HG02678 (cell line): ENCODE measurements at regions not wholly inside any gene's neighbourhood (a gene's known extent, or its start where the extent isn't known, plus 50 kb on each side); places are given as distances from the start of the nearest gene placed in this dataset.

Source experiments
- ATAC-seq: cut with Tn5 transposase; IDR thresholded peaks from one replicate; pipeline ENCODE4 v1.9.1; 2021; ENCODE audit warnings: mild to moderate bottlenecking, moderate library complexity; ENCODE audit not compliant: unreplicated experiment

DNA sequence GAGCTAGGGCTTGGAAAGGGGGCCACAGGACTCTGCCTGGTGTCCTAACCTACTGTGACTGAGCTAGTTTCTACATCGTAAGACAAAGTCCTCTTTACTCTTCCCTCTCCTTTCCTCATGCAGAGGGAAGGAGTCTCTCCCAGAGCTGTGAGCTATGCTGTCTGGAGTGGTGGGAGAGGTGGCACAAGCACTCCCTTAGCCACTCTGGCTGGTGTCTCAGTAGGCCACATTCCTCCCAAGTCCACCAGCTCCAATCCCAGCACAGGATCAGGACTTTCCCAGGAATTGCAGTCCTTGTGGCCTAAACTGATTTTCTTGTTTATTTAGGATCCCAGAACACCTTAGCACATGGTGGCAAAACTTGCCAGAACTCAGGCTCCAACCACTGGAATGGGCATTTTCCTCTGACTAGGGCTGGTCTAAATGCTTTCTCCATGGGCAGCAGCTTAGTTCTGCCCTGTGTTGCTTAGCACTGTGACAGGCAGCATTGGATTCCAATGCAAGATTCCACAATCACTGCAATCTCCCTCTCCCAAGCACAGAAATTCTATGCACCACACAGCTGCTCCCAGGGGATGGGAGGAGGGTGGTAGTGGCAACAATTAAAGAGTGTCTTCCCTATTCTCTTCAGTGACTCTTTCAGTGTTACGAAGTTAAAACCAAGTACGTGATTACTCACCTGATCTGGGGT is 733.3 kb downstream of the HACE1 start:
- no peak for ATAC-seq

DNA sequence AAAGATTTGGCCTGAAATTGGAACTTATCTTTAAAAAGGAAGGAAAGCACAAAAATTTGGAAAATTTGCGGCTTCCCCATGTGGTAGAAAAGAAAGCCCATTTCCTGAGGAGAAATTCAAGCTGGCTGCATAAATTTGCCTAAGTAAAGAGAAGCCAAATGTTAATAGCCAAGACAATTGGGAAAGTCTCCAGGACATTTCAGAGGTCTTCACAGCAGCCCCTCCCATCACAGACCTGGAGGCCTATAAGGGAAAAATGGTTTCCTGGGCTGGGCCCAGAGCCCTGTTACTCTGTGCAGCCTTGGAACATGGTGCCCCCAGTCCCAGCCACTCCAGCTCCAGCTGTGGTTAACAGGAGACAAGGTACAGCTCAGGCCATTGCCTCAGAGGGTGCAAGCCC is 736.5 kb downstream of the HACE1 start:
- no peak for ATAC-seq

DNA sequence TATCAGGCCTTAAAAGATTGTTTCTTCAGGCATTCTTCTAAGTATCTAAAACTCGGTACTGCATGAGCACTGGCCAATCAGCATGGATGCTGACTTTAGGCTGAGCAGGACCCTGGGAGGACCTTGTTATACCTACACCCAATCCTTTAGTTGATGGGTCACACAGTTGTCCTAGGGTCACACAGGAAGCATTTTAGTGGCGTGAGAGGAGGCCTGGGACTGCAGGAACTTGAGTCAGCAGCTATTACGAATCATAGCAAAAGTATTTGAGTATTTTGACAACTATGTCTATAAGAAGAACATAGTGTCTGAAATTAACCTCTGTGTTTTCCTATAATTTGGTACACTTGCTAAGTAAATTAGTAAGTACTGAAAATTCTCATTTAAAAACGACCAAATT is 741.4 kb downstream of the HACE1 start:
- ATAC-seq = no peak

DNA sequence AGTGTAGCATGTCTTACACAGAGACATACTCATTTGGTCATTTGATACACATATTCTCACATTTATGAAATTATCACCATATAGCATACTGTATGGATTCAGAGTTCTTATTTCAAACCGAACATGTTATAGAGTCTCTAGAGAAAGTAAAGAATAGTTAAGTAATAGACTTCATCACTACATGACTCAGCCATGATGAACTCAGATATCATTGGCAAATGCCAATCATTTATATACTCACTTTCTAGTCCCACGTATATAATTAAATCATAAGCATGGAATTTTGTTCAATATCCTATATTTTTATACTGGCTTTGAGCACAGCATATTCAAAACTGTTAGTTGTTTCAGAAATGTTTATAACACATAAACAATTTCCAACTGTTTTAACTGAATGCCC is 749.9 kb downstream of the HACE1 start:
- ATAC-seq = no peak

DNA sequence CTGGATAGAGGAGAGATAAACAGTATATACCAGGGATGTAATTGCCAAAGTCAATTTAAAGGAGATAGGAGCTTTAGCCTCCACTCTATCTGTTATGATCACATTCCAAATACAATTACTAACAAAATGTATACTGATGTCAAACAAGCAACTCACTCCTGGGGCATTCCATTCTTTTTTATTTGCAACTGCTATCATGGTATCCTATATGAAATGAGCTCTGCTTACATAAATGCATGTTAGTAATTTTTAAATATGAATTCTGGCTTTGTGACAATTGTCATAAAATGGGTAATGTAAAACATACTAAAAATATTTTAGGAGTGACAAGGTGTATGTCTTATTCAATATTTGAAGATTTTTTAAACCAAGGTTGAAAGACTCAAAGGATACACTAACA is 751.1 kb downstream of the HACE1 start:
- ATAC-seq = no peak

DNA sequence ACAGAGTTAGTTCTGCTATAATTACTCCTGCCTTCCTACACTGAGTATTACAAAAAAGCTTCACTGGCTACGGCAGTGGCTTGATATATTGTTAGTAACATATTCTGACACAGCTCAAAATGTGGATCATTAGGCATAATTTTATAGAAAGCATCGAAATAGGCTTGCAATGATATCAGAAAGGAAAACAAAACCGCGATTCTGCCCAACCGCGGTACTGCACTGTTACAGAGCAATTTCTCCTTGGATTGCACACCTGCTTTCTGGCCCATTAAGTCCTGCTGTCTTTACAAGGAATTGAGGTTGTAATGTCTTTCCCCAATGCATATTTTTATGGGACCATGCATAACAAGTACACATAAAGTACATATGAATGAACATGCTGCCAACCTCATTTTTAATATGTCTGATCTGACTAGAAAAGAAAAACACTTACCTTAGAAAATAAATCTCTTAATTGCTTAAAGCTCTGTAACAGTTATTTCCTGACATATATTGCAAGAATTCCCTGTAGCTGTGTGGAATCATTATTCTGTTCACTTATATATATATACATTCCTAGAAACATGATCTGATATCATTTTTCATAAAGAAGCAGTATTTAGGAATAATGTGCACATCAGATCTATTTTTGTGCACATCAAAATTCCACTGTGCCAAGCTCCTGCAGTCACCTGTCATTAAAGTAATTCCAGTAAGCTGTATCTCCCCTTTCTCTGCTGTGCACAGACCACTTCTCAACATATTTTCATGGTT is 763.9 kb downstream of the HACE1 start:
- no peak for ATAC-seq

DNA sequence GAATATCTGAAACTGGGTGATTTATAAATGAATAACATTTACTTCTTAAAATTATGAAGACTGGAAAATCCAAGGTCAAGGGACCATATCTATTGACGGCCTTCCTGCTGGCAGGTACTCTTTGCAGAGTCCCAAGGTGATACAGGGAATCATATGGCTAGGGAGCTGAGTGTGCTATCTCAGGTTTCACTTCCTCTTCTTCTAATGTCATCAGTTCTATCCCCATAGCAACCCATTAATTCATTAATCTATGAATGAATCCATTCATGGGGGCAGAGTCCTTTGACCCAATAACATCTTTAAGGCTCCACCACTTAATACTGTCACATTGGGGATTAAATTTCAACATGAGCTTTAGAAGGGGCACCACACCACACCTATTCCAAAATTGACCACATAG is 772.0 kb downstream of the HACE1 start:
- no peak for ATAC-seq

DNA sequence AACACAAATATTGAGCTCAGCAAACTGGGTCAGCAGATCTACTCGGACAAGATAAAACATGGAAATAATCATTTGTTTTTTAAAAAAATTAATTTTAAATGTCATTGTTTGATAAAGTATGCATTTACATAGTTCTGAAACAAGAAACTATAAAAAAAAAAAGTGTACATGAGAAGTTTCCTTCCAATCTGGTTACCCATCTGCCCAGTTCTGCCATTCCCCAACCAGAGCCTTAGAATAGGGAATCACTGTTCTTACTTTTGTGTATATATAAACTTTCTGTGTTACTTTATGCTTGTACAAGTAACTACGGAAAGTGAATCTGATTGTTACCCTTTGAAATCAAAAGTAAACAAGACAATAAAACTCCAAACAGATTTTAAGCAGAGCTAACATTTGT is 791.4 kb downstream of the HACE1 start:
- no peak for ATAC-seq

DNA sequence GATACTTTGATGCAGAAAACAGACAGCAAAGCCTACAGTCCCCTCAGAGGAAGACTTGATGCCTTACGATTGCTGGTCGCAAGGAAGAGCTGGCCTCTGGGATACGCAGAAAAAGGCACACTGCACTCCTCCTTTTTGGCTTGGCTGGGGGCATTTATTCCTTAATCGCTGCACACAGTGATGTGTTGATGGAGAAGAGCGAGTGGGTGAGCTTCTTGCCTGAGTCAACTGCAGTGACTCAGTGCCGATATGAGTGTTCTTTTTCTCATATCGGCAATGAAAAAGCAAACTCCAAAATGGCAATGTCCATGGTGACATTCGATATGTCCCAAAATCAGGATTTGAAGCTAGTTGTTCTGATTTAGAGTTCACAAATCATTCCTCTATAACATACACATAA is 794.8 kb downstream of the HACE1 start:
- ATAC-seq = no peak

DNA sequence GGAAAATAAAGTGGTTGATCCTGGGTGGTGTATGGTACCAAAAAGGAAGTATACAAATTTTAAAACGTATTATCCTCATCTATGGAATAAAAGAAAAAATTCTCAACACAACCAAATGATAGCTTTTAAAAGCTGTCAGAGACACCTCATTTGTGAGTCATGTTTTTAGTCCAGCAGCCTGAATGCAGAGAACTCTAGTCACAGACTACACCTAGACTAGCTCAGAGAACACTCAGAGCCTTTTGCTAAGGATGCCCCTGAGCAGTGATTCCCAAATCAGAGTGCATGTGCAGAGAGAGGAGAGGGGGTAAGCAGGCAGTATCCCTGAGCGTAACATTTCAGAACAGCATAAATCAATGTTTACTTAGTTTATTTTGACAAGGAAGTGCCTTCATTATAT is 809.3 kb downstream of the HACE1 start:
- ATAC-seq = no peak

DNA sequence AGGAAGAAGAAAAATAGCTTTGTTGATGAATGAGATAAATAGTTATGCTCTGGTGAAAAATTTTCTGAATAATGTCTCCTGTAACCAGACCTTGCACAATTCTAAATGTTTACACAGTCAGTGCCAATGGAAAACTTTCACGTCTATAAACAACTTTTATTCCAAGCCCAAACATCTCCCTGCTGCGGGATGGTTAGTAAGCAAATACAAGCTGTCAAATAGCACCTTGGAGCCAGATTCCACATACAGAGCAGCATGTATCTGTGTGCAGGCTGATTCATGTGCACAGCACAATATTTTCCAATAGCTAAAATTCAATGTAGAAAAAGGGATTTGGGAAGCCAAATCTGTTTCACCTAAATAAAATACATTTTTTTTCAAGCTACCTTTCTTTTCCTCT is 813.3 kb downstream of the HACE1 start:
- no peak for ATAC-seq

DNA sequence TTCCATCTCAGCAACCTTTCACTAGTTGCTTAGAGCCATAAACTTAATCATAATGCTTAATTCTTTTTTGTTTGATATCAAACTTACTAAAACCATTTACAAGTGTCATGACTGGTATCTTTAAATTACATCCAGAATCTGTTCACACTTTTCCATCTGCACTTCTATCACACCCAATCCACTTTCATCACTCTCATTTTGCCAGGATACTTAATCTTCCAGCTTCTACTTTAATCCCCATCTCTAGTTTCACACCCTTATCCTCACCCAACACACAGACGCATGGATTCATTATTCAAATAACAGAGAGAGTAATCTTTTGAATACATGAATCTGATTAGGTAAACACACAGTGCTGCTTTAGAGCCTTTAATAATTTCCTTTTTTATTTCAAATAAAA is 828.4 kb downstream of the HACE1 start:
- ATAC-seq = no peak

DNA sequence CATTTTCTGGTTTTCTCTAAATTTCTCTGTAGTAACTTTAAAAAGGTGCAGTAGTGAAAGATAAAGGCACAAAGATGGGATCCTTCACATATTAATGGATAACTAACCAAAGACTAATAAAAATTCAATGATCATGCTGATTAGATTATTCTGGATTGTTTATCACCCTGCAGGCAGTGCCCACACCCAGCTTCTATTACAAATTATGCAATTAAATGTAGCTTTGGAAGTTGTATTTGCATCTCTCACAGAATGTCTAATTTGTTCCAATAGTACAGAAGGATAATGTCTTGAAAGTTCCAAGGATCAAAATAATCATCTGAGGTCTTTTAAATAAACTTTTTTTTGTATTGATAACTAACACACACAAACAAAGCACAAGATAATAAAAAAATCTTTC is 837.6 kb downstream of the HACE1 start:
- no peak for ATAC-seq

DNA sequence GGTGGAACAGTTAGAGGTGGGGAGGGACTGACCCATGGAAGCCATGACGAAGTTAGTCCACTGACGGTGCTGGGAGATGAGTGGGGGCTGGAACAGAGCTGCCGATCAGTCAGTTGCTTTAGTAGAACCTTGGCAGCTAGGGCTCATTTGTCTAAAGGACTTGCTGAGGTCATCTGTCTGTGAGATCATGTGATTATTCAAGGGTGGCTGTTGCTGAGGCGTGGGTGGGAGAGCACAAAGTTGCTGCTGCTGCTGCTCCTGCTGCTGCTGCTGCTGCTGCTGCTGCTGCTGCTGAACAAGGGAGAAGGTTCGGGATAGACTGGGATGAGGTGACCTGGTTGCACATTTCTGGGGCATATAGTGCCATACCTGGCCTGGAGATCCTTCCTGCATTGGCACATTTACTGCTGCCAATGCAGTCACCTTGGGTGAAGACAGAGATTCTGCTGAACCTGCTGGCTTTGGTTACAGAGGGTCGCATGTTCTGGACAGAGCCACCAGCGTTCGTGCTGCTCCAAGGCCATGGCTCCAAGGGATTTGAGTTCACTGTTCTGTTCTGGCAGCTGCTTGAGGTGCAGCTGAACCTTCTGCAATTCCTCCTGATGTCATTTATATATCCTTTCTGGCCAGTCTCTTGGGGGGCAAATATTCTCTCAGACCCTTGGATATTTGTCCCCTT is 840.5 kb downstream of the HACE1 start:
- ATAC-seq = no peak

DNA sequence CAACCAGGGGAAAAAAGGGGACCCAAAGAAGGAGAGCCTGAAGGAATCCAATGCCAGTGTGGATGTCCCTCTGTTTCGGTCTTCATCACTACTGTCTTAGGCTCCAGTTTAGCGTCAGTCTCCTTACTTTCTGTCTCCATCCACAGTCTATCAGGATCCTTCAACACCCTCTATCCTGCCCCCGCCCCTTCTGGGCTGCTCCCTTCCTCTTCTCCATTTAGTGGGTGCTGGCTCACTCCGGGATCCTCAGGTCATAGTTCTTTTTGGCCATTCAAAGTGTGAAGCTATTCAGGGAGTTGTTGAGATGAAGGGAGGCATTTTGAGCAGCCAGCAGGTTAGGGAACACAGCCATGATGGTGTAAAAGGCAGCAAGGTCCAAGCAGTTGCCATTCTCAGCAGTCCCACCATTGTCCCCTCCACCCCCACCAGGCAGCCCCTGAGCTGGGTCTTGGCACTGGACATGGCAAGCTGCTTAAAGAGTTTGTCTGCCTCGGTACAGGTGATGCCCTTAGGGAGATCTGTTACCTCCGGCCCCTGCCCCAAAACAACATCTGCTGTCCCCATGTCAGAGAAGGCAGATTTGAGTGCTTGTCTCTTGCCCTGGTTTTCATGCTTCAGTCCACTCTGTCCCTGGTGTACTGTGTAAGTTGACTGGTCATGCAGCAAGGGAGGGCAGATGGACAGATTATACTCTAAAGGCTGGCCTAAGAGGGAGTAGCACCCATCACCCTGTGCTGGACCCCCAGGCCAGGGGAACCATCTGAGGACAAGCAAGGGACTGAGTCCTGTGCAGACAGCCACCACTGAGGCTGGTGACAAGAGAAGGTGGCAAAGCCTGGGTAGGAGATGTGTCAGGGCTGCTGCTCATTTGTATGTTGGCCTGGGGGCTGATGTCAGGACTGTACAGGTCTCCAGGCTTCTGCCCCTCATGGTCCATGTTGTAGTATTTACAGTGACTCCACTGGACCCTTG is 842.0 kb downstream of the HACE1 start:
- no peak for ATAC-seq

DNA sequence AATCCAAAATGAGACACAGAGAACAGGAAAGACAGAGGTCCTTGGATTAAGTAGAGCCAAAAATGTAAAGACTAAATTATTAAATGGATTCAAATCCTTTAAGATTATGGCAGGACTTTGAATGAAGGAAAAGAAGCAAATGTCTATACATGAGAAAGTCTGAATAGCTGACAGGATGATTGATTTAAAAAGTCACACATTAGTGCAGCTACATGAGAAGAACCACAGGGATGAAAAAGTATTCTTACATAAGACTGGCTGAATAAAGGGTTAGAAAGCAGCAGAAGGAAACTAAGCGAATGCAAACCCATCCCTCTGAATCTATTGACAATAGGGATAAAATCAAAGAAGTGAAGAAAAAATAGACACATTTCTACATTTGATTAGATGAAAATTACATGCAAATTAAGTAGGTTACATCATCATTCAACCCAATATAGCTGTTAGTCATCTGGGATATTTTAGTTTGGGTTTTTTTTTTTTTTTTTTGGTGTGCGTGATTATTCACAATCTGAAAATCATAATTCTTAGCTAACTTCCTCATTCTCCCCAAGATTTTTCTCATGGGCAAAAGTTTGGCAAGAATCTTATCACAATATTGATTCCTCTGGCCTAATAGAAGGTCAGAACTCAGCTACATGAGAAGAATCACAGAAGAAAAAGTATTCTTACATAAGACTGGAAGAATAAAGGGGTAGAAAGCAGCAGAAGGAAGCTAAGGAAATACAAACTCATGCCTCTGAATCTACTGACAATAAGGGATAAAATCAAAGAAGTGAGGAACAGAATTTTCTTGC is 845.4 kb downstream of the HACE1 start:
- ATAC-seq = no peak

DNA sequence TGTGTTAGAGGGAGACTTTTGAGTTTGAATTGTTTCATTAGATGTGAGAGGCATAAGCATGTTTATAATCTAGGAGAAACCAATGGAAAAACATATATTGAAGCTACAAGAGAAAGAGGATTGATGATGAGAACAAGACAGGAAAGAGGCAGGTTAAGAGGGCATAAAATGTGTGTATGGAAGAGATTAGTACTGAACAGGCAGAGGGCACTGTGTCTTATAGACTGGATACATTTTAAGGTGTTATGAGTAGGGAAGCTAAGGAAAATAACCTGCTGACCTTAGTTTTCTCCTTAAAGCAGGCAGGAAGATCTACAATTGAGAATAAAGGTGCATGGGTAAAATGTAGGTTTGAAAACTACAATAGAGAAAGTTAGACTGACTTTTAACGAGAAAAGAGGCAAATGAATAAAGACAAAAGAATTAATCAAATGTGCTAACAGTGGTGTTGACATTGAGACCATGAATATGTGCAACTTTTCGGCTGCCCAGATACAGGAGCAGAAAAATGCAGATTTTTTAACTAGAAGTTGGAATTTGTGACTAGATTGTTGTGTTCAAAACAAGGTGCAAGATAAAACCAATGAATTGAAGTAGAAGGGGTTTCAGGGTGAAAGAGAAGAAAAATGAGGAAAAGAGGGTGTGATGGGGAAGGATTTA is 846.3 kb downstream of the HACE1 start:
- ATAC-seq = no peak

DNA sequence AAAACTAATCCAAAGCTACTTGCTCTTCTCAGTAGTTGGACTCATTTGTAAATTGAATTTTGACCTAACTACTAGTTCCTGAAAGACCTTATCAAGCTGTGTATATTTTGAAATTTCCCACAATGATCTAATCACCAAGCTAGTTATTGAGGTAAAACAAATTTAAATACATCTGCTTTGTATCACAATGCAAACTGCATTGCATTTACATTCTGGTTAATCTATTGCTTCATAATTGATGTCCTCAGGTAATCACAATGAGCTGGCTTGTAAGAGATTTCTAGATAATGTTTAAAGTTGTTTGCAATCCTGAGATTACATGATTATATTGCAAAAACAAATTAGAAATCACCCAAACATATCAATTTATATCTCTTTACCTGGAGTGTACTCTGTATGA is 848.8 kb downstream of the HACE1 start:
- no peak for ATAC-seq

DNA sequence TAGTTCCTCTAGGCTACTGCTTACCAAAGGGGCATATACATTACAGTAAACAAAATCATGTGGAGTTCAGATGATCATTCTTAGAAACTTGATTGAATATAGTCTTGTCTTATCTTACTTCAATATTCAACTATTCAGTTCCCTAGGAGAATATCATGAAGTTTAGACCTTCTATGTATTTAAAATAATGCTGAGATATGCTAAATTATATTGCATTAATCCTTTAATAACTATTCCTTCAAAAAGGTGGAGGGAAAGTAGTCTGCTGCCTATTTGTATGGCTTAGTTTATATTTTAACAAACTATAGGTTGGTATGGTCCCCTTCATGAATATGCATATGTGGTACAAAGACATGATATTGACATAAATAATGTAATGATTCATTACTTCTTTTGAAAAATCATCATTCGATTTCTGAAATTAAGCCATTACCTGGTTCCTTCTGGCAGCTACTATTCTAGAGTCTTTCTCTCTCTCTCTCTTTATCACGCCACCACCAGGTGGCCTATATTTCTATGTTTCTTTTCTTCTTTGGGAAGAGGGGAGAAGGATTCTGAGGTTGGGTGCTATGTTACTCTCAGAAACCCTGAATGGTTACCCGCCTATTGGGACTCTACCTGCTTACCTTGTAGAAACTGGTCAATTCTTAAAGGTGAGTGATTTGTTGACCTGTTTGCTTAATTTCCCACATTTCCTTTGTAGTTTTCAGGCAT is 855.8 kb downstream of the HACE1 start:
- ATAC-seq = no peak
